CD4-positive, alpha-beta T cell (primary cell): ENCODE measurements at regions not wholly inside any gene's neighbourhood (a gene's known extent, or its start where the extent isn't known, plus 50 kb on each side); places are given as distances from the start of the nearest gene placed in this dataset.

ENCODE experiments used
- ATAC-seq: fragments of 200-7000 bp; cut with Tn5 transposase; one replicate; pipeline ENCODE4 v1.10.0; 2022; ENCODE audit warnings: mild to moderate bottlenecking; ENCODE audit not compliant: poor library complexity
- CTCF ChIA-PET: fragments of 350-600 bp; sonication (Branson Sonifier 250); formaldehyde crosslinking; loops from one replicate; lab custom pipeline; 2021; ENCODE audit warnings: antibody characterized with exemption, inconsistent platforms; lab: Charles Lee
- POLR2A ChIA-PET: fragments of 350-600 bp; sonication (Branson Sonifier 250); formaldehyde crosslinking; loops from one replicate; lab custom pipeline; 2021; ENCODE audit warnings: antibody characterized with exemption, inconsistent platforms; lab: Charles Lee
- DNase-seq, 14 experiments: peaks; one replicate each; pipeline ENCODE4 v3.0.0-alpha.2; 2013 to 2020; ENCODE audit warnings: mixed read lengths in 2 of 14
- H3K27ac ChIP-seq, 2 donors: one replicate each; pipeline versions ENCODE4 v1.5.1 to v1.7.0; 2013; ENCODE audit warnings: low read length in 2 of 2, low read depth in 1 of 2, mild to moderate bottlenecking in 1 of 2
- H3K27me3 ChIP-seq, 2 experiments: 1 replicate in 1 of 2; 2 replicates in 1 of 2; pipeline versions ENCODE4 v1.6.1 to v1.7.0; 2013; ENCODE audit warnings: low read length in 2 of 2, control low read depth in 1 of 2, mild to moderate bottlenecking in 1 of 2, moderate library complexity in 1 of 2; ENCODE audit not compliant: insufficient read depth in 2 of 2, control insufficient read depth in 1 of 2
- H3K36me3 ChIP-seq: one replicate; pipeline ENCODE4 v1.6.1; 2013; ENCODE audit warnings: low read length, control low read depth; ENCODE audit not compliant: insufficient read depth
- H3K4me1 ChIP-seq: one replicate; pipeline ENCODE4 v1.6.1; 2013; ENCODE audit warnings: low read length, control low read depth; ENCODE audit not compliant: insufficient read depth
- H3K4me3 ChIP-seq: one replicate; pipeline ENCODE4 v1.5.1; 2013; ENCODE audit warnings: mild to moderate bottlenecking, low read length, moderate library complexity
- H3K9me3 ChIP-seq, 2 experiments: 1 replicate in 1 of 2; 2 replicates in 1 of 2; pipeline versions ENCODE4 v1.6.1 to v1.7.0; 2013; ENCODE audit warnings: low read length in 2 of 2, mild to moderate bottlenecking in 2 of 2, control low read depth in 1 of 2, moderate library complexity in 1 of 2; ENCODE audit not compliant: control insufficient read depth in 1 of 2, insufficient read depth in 1 of 2
- H3K27ac Mint-ChIP-seq: one replicate; pipeline ENCODE4 v1.8.0; 2020; ENCODE audit warnings: mixed read lengths
- H3K27me3 Mint-ChIP-seq: one replicate; pipeline ENCODE4 v1.8.0; 2021; ENCODE audit warnings: mixed read lengths
- H3K36me3 Mint-ChIP-seq: one replicate; pipeline ENCODE4 v1.8.0; 2021; ENCODE audit warnings: low read depth, mixed read lengths
- H3K4me1 Mint-ChIP-seq: one replicate; pipeline ENCODE4 v1.8.0; 2021; ENCODE audit warnings: low read depth, mixed read lengths
- H3K4me3 Mint-ChIP-seq: one replicate; pipeline ENCODE4 v1.8.0; 2020; ENCODE audit warnings: mild to moderate bottlenecking, mixed read lengths
- H3K9me3 Mint-ChIP-seq: one replicate; pipeline ENCODE4 v1.8.0; 2020; ENCODE audit warnings: mixed read lengths
- CTCF ChIP-seq: fragments of 200-600 bp; IDR thresholded peaks from one replicate; pipeline ENCODE4 v1.8.0; 2022; ENCODE audit warnings: antibody characterized with exemption, mild to moderate bottlenecking
- intact Hi-C, 2 experiments: fragments of 100-400 bp; cut with DNase I in 1 of 2; cut with micrococcal nuclease in 1 of 2; formaldehyde crosslinking; loops; one replicate each; pipeline versions ENCODE4 v1.15.1 to v1.9.0; 2023 to 2025; cut with DNase I, micrococcal nuclease

GRCh38 chr6:94269256-94269655, 849.9 kb upstream of the EPHA7 start:
- Mint-ChIP-seq H3K27ac (no peak overlapping the region), H3K4me3 (no peak overlapping the region), H3K4me1 (no peaks in the 10 kb centered on the region), H3K27me3 (no peaks in the 10 kb centered on the region), H3K9me3 (peaks cover 21% of the 10 kb centered on the region), H3K36me3 (no peaks in the 10 kb centered on the region)
- Histone ChIP-seq H3K27me3 (no peaks in the 10 kb centered on the region), H3K36me3 (no peaks in the 10 kb centered on the region), H3K9me3 (no peaks in the 10 kb centered on the region), H3K4me3 (no peak overlapping the region), H3K27ac (no peak overlapping the region), H3K4me1 (no peaks in the 10 kb centered on the region)
- DNase-seq (no peak), ATAC-seq (no peak)
- ChIA-PET POLR2A (no interaction called here), CTCF (no interaction called here)
- intact Hi-C loops = no loop called here
- no peak for TF ChIP-seq CTCF

GRCh38 chr6:94260765-94261164, 841.4 kb upstream of the EPHA7 start:
- Mint-ChIP-seq H3K27me3 (no peaks in the 10 kb centered on the region), H3K4me1 (no peaks in the 10 kb centered on the region), H3K27ac (no peak overlapping the region), H3K9me3 (peaks cover 5% of the 10 kb centered on the region), H3K36me3 (no peaks in the 10 kb centered on the region), H3K4me3 (no peak overlapping the region)
- Histone ChIP-seq H3K27ac (no peak overlapping the region), H3K4me1 (no peaks in the 10 kb centered on the region), H3K9me3 (peaks cover 0 to 4% of the 10 kb centered on the region in 2 experiments), H3K27me3 (no peaks in the 10 kb centered on the region), H3K4me3 (no peak overlapping the region), H3K36me3 (no peaks in the 10 kb centered on the region)
- ATAC-seq (no peak), DNase-seq (no peak)
- ChIA-PET CTCF (no interaction called here), POLR2A (no interaction called here)
- intact Hi-C loops = no loop called here
- TF ChIP-seq CTCF = no peak

GRCh38 chr6:94254689-94255088, 835.3 kb upstream of the EPHA7 start:
- POLR2A ChIA-PET = no interaction called here

More at GRCh38 chr6:94254689-94255088, 835.3 kb upstream of the EPHA7 start:
- Histone ChIP-seq H3K4me3 (no peak overlapping the region), H3K4me1 (no peaks in the 10 kb centered on the region), H3K9me3 (no peaks in the 10 kb centered on the region), H3K27me3 (no peaks in the 10 kb centered on the region), H3K27ac (no peak overlapping the region), H3K36me3 (no peaks in the 10 kb centered on the region)
- Mint-ChIP-seq H3K27ac (no peak overlapping the region), H3K27me3 (no peaks in the 10 kb centered on the region), H3K9me3 (peaks cover 2% of the 10 kb centered on the region), H3K4me1 (no peaks in the 10 kb centered on the region), H3K36me3 (no peaks in the 10 kb centered on the region), H3K4me3 (no peak overlapping the region)
- no peak for ATAC-seq
- no peak for TF ChIP-seq CTCF
- intact Hi-C loops = no loop called here
- no peak for DNase-seq
- CTCF ChIA-PET = no interaction called here
